Astrocyte (in vitro differentiated cells and primary cell): ENCODE measurements at regions not wholly inside any gene's neighbourhood (a gene's known extent, or its start where the extent isn't known, plus 50 kb on each side); places are given as distances from the start of the nearest gene placed in this dataset.

ENCODE experiments used
- DNase-seq: peaks from one replicate; pipeline ENCODE4 v3.0.0-alpha.2; 2010; ENCODE audit warnings: low read depth
- FAIRE-seq: peaks from 2 replicates; lab custom pipeline; 2011; peaks lifted over from hg19 to GRCh38; lab: Jason Lieb, UNC
- H2AFZ ChIP-seq: 2 replicates; pipeline ENCODE4 v1.6.0; 2012; ENCODE audit warnings: low read depth, low read length, inconsistent platforms
- H3K27ac ChIP-seq: 2 replicates; pipeline ENCODE4 v1.5.1; 2011; ENCODE audit warnings: low read depth, low read length, inconsistent platforms
- H3K27me3 ChIP-seq: 2 replicates; pipeline ENCODE4 v1.6.0; 2011; ENCODE audit warnings: low read length, inconsistent platforms; ENCODE audit not compliant: insufficient read depth
- H3K36me3 ChIP-seq: 2 replicates; pipeline ENCODE4 v1.5.1; 2011; ENCODE audit warnings: low read length, inconsistent platforms; ENCODE audit not compliant: insufficient read depth
- H3K4me1 ChIP-seq: 2 replicates; pipeline ENCODE4 v1.5.1; 2011; ENCODE audit warnings: low read length, inconsistent platforms; ENCODE audit not compliant: insufficient read depth
- H3K4me2 ChIP-seq: 2 replicates; pipeline ENCODE4 v1.6.0; 2012; ENCODE audit warnings: low read length, inconsistent platforms
- H3K4me3 ChIP-seq: 2 replicates; pipeline ENCODE4 v1.5.1; 2011; ENCODE audit warnings: low read depth, mild to moderate bottlenecking, low read length, inconsistent platforms; ENCODE audit not compliant: insufficient read depth
- H3K79me2 ChIP-seq: 2 replicates; pipeline ENCODE4 v1.6.0; 2012; ENCODE audit warnings: mild to moderate bottlenecking, low read length, inconsistent platforms; ENCODE audit not compliant: insufficient read depth
- H3K9ac ChIP-seq: 2 replicates; pipeline ENCODE4 v1.6.0; 2012; ENCODE audit warnings: mild to moderate bottlenecking, low read length, inconsistent platforms
- H3K9me3 ChIP-seq: 2 replicates; pipeline ENCODE4 v1.5.1; 2012; ENCODE audit warnings: low read depth, mild to moderate bottlenecking, low read length, inconsistent platforms; ENCODE audit not compliant: insufficient read depth
- H4K20me1 ChIP-seq: 2 replicates; pipeline ENCODE4 v1.6.0; 2012; ENCODE audit warnings: low read length, inconsistent platforms; ENCODE audit not compliant: insufficient read depth
- H3K27ac Mint-ChIP-seq: one replicate; pipeline ENCODE4 v1.8.0; 2021; ENCODE audit warnings: mild to moderate bottlenecking, mixed read lengths; ENCODE audit not compliant: unreplicated experiment
- H3K27me3 Mint-ChIP-seq: one replicate; pipeline ENCODE4 v1.8.0; 2021; ENCODE audit warnings: low read depth, mixed read lengths; ENCODE audit not compliant: unreplicated experiment
- H3K36me3 Mint-ChIP-seq: one replicate; pipeline ENCODE4 v1.8.0; 2021; ENCODE audit warnings: low read depth, mixed read lengths; ENCODE audit not compliant: unreplicated experiment
- H3K4me1 Mint-ChIP-seq: one replicate; pipeline ENCODE4 v1.8.0; 2021; ENCODE audit warnings: low read depth, mixed read lengths; ENCODE audit not compliant: unreplicated experiment
- H3K4me3 Mint-ChIP-seq: one replicate; pipeline ENCODE4 v1.8.0; 2021; ENCODE audit warnings: mild to moderate bottlenecking, moderate library complexity, mixed read lengths; ENCODE audit not compliant: unreplicated experiment
- H3K9me3 Mint-ChIP-seq: one replicate; pipeline ENCODE4 v1.8.0; 2021; ENCODE audit warnings: mild to moderate bottlenecking, mixed read lengths; ENCODE audit not compliant: unreplicated experiment
- EZH2 ChIP-seq: IDR thresholded peaks from 2 replicates; pipeline ENCODE4 v1.6.1; 2012; ENCODE audit warnings: mild to moderate bottlenecking, low read length, inconsistent platforms; ENCODE audit not compliant: insufficient read depth
- TF ChIP-seq, protein P1 (sequence below): IDR thresholded peaks from 2 replicates; pipeline ENCODE4 v1.5.1; 2011; ENCODE audit warnings: low read depth, mild to moderate bottlenecking, inconsistent platforms, low read length, moderate library complexity; ENCODE audit not compliant: insufficient read depth

DNA sequence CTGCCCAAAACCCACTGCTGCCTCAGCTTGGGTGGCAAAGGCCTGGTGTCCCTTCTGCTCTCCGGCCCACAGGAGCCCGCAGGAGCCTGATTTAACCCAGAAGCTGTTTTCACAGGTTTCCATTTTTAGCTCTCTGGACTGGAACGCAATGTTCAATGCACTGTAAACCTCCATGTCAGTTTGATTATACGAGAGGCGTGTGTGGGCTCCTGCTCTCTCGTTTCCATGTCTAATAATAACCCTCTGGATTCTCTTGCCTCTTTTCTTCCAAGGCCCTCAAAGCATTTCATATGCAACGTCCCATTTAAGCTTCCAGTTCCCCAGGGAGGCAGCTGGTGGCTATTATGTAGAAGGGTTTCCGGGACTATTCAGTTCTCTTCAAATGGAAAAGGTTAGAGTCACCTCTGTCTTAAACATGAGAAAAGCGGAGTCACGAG is 161.1 kb downstream of the SUDS3 start:
- no peak for FAIRE-seq
- no peaks in the 10 kb centered on the region for H3K27me3 ChIP-seq
- H3K4me1 Mint-ChIP-seq = no peaks in the 10 kb centered on the region

DNA sequence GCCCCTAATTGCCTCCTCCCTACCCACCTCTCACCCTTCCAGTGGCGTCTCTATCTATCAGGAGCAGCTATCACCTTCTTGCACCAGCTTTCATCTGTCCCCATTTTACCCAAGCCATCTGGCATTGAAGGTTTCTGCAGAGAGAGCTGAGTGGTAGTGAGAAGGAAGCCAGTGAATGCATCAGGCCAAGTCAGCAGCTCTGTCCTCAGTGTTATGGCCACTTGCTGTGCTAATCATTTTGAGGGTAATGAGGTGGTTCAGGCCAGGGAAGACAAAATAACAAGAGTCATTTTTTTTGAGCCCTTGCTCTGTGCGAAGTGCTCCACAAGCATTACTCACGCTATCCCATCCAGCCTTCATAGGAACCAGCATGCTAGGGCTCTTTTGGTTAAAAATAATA is 164.7 kb downstream of the SUDS3 start:
- DNase-seq (no peak), FAIRE-seq (no peak)
- no peak overlapping the region for H3K4me3 Mint-ChIP-seq
- Histone ChIP-seq H3K36me3 (no peaks in the 10 kb centered on the region), H3K27me3 (no peaks in the 10 kb centered on the region), H3K27ac (no peak overlapping the region), H2AFZ (no peak overlapping the region), H3K4me2 (no peak overlapping the region), H3K79me2 (no peaks in the 10 kb centered on the region), H3K4me3 (no peak overlapping the region), H4K20me1 (no peaks in the 10 kb centered on the region), H3K9ac (no peak overlapping the region), H3K9me3 (peaks cover 4% of the 10 kb centered on the region), H3K4me1 (no peaks in the 10 kb centered on the region)
- peaks cover 15% of the 10 kb centered on the region for H3K27me3 Mint-ChIP-seq
- H3K36me3 Mint-ChIP-seq = no peaks in the 10 kb centered on the region
- no peak overlapping the region for H3K27ac Mint-ChIP-seq
- no peak for TF ChIP-seq EZH2
- TF ChIP-seq, protein P1, sequence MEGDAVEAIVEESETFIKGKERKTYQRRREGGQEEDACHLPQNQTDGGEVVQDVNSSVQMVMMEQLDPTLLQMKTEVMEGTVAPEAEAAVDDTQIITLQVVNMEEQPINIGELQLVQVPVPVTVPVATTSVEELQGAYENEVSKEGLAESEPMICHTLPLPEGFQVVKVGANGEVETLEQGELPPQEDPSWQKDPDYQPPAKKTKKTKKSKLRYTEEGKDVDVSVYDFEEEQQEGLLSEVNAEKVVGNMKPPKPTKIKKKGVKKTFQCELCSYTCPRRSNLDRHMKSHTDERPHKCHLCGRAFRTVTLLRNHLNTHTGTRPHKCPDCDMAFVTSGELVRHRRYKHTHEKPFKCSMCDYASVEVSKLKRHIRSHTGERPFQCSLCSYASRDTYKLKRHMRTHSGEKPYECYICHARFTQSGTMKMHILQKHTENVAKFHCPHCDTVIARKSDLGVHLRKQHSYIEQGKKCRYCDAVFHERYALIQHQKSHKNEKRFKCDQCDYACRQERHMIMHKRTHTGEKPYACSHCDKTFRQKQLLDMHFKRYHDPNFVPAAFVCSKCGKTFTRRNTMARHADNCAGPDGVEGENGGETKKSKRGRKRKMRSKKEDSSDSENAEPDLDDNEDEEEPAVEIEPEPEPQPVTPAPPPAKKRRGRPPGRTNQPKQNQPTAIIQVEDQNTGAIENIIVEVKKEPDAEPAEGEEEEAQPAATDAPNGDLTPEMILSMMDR = no peak
- peaks cover 10% of the 10 kb centered on the region for H3K4me1 Mint-ChIP-seq
- peaks cover 2% of the 10 kb centered on the region for H3K9me3 Mint-ChIP-seq

More for the DNA sequence above, 161.1 kb downstream of the SUDS3 start:
- no peak overlapping the region for H3K4me3 Mint-ChIP-seq
- Histone ChIP-seq H3K4me1 (no peaks in the 10 kb centered on the region), H3K79me2 (no peaks in the 10 kb centered on the region), H2AFZ (no peak overlapping the region), H3K4me3 (no peak overlapping the region), H3K9ac (no peak overlapping the region), H4K20me1 (no peaks in the 10 kb centered on the region), H3K36me3 (no peaks in the 10 kb centered on the region), H3K4me2 (no peak overlapping the region), H3K27ac (no peak overlapping the region), H3K9me3 (peaks cover 4% of the 10 kb centered on the region)
- H3K9me3 Mint-ChIP-seq = peaks cover 2% of the 10 kb centered on the region
- DNase-seq = no peak
- TF ChIP-seq, protein P1 = no peak
- no peak for TF ChIP-seq EZH2
- H3K27ac Mint-ChIP-seq = no peak overlapping the region
- peaks cover 24% of the 10 kb centered on the region for H3K27me3 Mint-ChIP-seq
- H3K36me3 Mint-ChIP-seq = no peaks in the 10 kb centered on the region

DNA sequence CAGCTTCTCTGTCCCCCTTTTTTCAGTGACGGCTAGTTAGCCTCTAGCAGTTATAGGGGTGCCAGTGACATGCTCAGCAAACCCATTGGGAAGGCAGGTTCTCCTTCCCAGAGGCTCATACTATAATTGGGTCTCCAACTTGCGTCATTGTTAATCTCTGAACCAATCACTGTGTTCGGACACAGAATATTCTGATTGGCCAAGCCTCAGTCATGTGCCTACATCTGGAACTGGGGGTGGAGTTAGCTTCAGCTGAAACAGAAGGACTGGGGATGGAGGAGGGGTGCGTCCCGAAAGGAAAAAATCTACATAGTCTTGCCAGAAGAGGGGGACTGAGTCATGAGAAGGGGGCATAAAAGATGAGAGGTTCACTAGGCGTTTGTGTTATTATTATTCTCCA is 165.6 kb downstream of the SUDS3 start:
- no peak overlapping the region for H3K27ac Mint-ChIP-seq
- peaks cover 4% of the 10 kb centered on the region for H3K9me3 ChIP-seq
- no peak overlapping the region for H3K9ac ChIP-seq
- no peak overlapping the region for H3K27ac ChIP-seq
- peaks cover 2% of the 10 kb centered on the region for H3K9me3 Mint-ChIP-seq
- DNase-seq (no peak), FAIRE-seq (no peak)
- H3K27me3 ChIP-seq = no peaks in the 10 kb centered on the region
- H3K4me3 Mint-ChIP-seq = no peak overlapping the region
- H3K4me3 ChIP-seq = no peak overlapping the region
- H3K4me2 ChIP-seq = no peak overlapping the region
- no peaks in the 10 kb centered on the region for H3K36me3 Mint-ChIP-seq
- H3K36me3 ChIP-seq = no peaks in the 10 kb centered on the region
- no peaks in the 10 kb centered on the region for H3K79me2 ChIP-seq
- no peak for TF ChIP-seq EZH2
- TF ChIP-seq, protein P1 = no peak
- H3K4me1 ChIP-seq = no peaks in the 10 kb centered on the region
- peaks cover 8% of the 10 kb centered on the region for H3K27me3 Mint-ChIP-seq
- no peak overlapping the region for H2AFZ ChIP-seq
- peaks cover 10% of the 10 kb centered on the region for H3K4me1 Mint-ChIP-seq
- H4K20me1 ChIP-seq = no peaks in the 10 kb centered on the region
